ENCODE measurements at regions not wholly inside any gene's neighbourhood (a gene's known extent, or its start where the extent isn't known, plus 50 kb on each side); places are given as distances from the start of the nearest gene placed in this dataset.
"Not testable (repeated sequence)": the region's sequence is repeated elsewhere in the genome, so short reads cannot be mapped to it uniquely, and the experiment has no call there.

DNA sequence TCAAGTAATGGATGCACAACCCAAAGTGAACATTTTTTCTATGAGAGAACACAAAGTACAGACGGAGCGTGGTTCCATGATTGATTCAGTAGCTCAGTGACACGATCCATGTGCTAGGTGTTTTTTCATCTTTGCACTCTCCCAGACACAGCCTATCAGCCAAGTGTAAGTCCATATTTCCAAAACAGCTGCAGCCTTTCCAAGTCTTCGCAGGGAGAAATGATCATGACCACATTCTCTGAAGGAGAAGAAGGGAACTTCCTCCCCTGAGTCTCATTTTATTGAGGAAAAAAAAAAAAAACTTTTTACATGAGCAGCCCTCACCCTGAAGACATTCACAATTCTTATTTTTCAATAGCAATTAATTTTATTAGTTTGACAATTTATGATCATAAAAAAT is 958.3 kb downstream of the LTN1 start:
- DNase-seq, result not testable (repeated sequence)

DNA sequence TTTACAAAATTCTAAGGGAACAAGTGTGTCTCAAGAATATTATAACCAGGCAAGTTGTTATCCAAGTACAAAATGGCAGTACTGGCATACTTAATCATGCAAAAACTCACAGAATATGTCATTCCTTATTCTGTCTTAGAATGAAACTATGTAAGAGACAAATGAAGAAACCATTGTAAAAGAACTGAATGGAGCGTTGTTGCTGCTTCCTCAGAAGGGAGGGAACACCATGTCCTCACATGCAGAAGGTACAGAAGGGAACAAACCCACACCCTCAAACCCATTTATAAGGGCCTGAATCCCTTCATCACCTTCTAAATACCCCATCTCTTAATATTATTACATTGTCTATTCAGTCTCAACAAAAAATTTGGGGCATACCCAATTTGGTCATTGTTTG is 960.0 kb downstream of the LTN1 start:
- not testable (repeated sequence) for DNase-seq

DNA sequence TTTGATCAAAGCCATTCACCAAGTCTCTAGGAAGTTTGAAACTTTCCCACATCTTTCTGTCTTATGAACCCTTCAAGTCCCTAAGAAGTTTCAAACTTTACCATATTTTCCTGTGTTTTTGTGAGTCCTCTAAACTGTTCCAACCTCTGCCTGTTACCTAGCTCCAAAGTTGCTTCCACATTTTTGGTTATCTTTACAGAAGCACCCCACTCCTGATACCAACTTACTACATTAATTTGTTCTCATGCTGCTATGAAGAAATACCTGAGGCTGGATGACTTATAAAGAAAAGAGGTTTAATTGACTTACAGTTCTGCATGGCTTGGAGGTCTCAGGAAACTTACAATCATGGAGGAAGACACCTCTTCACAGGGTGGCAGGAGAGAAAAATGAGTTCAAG is 961.6 kb downstream of the LTN1 start:
- not testable (repeated sequence) for DNase-seq

DNA sequence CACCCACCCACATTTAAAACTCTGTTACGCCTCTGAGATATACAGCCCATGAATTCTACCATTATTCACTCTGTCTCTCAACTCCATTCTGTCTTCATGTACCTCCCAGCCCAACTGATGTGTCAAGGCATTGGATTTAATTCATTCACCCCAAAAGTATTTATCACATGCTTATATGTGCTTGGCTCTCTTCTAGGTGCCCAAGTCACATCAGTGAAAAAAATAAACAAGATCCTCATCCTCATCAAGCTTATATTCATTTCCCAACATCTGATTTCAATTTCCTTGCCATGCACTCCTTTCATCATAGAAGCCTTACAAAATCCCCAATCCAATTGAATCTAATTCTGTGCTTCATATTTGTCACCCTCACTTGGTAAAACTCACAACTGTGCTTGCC is 967.6 kb downstream of the LTN1 start:
- no peak for DNase-seq

DNA sequence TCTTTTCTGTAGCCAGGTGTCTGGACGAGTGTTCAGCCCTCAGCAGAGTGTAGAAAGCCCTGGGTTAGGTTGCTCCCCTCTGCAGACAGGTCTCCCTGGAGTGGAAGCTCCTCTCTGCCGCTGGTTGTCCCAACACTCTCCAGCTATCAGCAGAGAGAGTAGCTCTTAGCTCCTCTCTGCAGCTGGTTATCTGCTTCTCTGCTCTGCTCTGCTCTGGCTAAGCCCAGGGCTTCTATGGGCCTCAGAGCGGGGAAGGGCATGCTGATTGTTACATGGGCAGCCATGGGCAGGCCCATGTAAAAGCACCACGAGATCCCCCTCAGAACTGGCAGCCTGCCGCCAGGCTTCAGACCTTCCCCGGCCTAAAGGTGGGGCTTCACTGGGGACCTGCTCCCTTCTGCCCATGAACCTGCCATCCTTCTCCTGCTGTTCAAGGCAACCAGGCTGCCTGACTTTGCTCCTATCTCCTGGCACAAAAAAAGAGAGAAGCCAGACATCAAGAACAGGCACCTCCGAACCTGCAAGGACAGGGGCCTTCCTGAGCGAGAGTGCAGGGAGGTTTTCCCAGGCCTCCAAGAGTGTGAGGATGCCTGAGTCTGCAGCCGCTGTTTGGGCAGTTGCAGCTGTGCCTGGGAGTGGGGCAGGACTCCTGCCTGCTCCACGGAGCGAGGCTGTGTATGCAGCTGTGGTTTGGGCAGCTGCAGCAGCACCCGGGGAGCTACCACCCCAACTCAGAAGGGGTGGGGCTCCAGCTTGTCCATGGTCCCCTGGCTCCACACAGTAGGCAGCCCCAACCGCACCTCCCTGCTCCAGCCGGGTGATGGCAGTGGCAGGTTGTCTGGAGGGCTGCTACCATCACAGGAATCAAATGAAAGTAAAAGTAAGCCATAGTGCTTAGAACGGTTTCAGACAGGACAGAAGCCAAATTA is 973.7 kb downstream of the LTN1 start:
- DNase-seq, result peak in 1 of 2 experiments; percentile 13

DNA sequence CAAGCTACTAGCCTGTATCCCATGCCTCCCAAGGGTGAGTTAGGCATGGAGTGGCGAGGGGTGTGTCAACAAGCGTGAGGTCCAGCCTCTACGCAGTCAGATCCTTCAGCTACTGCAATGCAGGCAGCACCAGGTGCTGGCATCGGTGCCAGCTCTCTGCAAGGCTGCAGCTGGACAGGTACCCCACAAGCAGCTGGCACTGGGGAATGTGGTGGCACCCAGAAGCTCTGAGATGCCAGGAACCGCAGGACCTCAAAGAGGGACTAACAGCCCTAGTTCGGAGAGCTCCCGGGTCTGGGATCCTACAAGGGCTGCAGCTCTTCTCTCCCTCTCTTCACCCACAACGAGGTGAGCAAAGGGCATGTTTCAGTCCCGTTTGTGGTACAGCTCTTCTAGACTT is 974.5 kb downstream of the LTN1 start:
- DNase-seq, result no peak

DNA sequence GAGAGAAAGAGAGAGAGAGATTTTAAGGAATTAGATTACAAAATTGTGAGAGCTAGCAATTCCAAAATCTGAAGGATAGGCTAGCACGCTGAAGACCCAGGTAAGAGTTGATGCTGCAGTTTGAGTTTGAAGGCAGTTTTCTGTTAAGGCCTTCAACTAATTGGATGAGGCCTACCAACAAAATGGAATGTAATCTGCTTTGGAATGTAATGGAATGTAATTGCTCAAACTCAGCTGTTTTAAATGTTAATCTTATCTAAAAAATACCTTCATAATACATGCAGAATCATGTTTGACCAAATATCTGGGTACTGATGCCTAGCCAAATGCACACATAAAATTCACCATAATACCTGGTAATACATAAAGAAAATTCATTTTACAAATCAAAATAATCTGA is 976.1 kb downstream of the LTN1 start:
- no peak for DNase-seq

DNA sequence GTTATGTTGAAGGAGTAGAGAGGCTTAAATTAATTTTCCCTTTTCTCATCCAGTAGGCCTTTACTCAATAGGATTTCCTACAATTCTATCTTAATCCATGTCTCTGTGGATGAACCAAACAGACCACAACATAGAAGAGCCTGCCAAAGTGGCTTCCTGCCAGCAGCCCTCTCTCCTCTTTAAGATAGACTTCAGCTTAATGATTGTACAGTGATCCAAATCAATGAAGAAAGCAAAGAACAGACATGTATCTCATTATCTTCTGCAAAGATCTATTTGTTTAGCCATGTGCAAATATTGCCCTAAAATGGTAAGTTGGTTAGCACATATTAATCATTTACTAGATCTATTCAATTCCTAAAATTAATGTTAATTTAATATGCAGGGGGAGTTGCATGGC is 979.6 kb downstream of the LTN1 start:
- DNase-seq, result not testable (repeated sequence)

DNA sequence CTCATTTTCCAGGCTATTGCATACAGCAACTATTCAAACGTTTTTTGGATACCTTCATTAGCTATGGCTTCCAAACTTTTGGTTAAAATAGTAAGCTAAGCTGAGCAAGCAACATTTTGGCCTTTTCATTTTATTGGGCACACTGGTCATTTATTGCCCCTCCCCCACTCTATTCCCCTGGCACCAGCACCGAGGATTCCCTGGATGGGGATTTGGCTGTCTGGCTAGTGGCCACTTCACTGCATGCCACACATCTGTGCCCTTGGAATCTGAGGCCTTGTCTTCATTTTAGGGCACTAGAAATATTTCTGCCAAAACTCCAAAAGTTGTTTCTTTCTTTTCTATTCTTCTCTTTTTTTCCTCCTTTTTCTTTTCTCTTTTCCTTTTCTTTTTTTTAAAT is 980.7 kb downstream of the LTN1 start:
- not testable (repeated sequence) for DNase-seq

DNA sequence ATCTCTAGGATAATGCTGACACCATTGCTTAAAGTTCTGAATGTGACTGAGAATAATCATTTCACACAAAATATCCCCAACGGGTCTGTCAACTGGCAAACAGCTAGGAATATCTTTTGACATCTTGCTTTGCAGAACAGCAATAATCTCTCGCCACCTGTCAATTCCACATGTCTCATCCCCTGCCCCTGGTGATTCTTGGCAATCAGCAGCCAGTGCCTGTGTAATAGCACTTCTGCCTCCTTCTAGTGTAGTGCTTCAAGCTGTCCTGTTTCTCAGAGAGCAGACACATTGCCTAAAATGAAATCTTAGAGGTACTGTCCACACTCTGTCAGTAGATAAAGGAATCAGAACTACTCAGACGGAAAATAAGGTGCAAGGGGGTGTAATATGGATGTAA is 984.4 kb downstream of the LTN1 start:
- DNase-seq, result peak; percentile 86 to 97

DNA sequence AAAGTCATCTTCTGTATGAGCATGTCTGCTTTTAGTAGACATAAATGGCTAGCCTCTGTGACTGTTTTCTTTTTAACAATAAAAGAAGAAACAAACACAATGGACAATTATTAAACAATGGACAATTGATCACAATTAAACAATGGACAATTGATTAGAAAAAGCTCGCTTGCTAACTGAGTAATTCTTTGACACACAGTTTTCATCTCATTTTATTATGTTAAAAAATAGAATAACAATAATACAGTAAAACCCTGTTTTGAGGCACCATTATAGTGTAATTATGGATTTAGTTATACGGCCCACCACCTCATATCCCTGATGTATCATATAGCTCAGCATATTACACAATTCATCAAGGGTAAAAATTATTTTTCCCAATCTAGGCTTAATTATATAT is 989.0 kb downstream of the LTN1 start:
- not testable (repeated sequence) for DNase-seq

DNA sequence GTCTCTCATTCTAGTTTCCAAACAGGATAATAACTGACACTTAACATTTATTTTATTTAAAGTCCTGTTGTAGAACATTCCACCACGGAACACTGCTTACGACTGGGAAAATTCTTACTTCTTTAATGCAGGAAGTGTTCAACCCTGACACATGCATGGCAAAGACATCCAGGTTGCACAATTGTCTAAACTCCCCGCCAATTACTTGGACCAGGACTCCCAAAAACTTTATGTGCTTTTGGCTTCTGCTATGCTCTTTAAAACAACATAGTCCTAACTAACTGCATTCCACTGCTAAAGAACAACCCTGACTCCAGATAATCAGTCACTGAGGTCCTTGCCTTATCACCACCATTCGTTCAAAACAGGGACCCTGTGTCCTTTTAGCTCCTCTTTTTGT is 995.8 kb downstream of the LTN1 start:
- DNase-seq, result not testable (repeated sequence)

DNA sequence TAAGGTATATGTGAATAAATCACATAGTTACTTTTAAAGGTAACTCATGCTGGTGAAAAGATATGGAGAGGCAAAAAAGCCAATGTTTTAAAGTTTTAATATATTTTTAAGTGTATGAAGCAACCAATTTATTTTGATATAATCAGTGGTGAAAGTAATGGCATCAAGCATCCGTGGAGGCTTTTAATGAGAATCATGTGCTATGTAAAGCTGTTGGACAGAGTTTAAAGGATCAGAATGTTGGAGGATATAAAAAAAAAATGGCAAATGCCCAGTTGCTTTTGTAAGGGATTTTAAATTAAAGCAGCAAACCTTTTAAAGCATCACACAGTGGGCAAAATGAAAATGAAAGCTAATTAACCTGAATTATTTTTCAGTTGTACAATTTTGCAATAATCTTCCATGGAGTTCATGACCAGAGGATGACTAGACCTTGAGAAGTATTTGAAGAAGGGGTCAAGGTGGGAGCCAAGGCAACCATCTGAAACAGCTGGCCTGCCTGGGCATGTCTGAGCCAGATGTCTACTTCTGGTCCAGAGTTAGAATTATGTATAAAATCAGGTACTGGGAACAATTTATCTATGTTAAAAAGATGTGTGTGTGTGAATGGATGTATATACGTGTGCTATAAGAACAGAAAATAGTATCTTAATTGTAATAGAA is 1007.9 kb downstream of the LTN1 start:
- not testable (repeated sequence) for DNase-seq

DNA sequence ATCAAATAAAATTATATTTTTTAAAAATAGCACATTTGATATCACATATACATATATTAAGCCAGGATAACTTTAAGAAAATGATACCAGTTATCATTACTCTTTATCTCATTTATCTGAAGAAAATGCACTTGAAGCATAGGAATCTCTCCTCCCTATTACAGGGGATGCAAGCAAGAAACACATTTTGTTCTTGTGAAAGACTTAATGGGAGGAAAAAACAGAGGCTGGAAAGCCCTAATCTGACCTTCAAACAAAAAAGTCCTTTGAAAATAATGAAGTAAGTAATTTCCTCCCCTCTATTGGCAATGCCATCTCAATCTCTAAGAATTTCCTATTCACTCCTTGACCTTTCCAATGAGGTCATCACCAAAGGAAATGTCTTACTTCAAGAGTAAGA is 1012.6 kb upstream of the ADAMTS5 start:
- not testable (repeated sequence) for DNase-seq

DNA sequence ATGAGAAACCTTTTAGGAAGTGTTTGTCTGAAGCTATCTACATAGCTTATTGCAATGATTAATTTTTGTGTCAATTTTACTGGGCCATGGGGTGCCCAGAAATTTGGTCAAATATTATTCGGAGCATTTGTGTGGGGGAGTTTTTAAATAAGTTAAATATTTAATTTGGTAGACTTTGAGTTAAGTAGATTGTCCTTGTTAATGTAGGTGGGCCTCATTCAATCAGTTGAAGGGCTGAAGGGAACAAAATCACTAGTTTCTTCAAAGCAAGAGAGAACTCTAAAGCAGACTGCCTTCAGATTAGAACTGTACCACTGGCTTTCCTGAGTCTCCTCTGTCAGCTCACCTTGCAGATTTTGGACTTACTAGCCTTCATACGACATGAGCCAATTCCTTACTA is 1008.6 kb upstream of the ADAMTS5 start:
- DNase-seq, result no peak

DNA sequence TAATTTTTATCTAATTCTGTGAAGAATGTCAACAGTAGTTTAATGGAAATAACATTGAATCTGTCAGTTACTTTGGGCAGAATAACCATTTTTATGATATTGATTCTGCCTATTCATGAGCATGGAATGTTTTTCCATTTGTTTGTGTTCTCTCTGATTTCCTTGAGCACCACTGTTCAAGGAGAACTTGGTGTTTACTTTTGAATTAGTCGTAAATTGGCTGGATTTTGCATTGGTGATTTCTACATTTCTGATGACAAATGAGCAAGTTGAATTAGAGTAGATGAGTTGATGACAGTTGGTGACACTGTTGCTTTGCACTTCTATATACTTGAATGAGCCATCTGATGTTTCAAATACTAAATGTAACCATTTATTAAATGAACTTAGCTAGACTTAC is 1007.3 kb upstream of the ADAMTS5 start:
- not testable (repeated sequence) for DNase-seq

DNA sequence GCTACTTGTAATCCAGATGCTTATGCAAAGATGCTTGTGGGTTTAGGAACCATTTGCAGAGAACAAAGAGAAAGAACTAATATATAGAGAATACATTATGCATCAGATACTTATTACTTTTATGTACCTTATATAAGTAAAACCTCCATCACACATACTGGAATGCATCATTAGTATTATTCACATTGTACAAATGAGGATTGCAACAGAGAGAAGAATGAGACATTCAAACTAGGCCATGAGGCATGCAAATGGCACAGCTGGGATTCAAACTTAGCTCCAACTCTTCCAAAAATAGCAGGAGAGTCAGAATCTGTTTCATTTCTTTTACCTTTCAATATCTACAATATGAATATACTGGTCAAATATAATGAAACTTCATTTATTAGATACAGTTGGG is 1001.4 kb upstream of the ADAMTS5 start:
- not testable (repeated sequence) for DNase-seq

DNA sequence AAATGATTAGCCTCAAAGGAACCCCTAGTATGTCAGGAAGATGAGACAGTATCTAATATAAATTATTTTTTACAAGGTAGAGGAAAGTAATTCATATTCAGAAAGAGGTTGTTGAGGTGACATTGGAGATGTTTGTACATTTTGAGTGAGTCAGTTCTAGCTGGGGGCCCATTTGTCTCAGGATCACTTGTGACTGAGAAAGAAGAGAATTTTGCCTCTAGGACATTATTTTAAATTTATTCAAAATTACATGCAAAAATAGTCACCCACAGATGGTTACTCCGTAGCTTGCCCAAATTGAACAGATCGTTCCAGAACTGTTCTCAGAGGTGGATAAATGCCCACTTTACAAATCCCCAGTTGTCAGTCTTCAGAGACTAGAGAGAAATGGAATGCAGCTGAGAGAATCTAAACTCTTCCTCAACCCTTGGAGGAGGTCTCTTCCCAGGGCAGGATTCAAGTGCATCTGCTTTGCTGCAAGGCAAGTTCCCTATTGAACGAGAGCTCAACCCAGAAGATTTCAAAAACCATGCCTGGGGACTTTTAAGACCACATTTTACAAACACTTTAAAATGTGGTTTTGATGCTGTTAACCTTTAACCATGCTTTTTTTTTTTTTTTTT is 987.8 kb upstream of the ADAMTS5 start:
- no peak for DNase-seq

DNA sequence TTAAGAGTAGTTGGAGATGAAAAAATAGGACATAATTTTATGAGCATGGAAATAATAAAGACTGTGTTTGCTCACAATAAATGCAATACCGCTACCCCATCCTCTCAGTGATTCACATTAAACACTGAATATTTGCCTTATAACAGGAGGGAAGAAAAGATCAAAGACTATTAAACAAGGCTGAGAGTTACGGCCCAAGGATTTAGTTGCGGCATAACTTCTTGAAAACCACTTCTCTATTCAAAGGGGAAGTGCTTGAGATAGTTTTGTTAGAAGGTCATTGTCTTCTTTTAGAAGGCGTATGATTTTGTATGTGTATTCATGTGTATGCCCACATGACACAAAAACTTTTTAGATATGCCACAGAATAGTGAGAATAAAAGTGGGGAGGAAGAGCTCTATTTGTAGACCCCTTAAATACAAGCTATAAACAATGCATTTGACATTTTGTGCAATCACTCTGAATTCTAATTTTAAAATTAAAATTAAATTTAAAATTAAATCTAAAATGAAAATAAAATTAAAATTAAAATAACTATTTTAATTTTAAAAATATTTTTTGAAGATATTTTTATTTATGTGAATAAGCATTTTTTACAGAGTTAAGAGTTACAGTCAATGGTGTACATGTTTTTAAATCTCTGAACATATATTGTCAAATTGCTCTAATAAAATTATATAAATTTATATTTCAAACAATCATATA is 986.6 kb upstream of the ADAMTS5 start:
- DNase-seq, result no peak

DNA sequence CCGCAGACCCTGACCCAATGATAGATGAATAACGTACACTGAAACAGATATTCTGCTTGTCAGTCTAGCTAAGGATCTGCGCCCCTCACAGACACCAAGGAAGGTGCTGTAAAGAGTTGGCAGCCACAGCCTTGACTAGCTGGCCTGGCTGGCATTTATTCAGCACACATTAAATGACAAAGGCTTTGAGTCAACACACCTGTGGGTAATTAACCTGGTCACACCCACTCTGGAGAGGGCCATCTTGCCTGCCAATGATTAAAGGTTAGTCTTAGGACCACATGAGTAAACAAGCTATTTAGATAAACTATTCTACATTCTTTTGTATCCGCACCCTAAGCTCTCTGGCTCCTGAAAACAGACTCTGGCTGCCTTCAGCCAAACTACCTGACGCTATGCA is 982.2 kb upstream of the ADAMTS5 start:
- not testable (repeated sequence) for DNase-seq

DNA sequence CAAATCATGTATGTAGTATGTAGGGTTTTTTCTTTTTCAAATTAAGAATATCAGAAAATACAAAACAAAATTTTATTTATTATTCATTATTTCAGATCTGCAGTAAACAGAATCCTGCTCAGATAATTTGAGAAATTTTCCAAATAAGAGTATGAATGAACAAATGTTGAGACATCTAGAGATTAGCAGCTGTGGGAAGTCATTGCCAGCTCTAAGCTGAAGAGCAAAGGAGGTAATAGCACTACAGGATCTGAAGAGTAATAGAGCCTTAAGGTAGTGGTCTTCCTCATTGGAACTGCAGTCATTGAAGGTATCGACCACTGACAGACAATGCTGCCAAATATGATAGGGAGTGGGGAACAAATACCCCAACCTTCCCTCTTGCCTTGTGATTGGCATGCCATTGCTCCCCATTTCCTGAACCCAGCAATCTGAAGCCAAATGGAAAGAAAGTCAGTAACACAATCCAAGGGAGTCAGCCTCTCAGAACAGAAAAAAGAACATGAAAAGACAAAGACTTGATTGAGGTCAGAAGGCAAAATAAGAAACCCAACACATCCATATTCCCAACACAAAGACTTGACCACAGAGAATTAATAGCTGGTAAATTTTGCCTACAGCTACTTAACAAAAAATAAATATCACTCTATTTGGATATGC is 963.4 kb upstream of the ADAMTS5 start:
- DNase-seq, result not testable (repeated sequence)

DNA sequence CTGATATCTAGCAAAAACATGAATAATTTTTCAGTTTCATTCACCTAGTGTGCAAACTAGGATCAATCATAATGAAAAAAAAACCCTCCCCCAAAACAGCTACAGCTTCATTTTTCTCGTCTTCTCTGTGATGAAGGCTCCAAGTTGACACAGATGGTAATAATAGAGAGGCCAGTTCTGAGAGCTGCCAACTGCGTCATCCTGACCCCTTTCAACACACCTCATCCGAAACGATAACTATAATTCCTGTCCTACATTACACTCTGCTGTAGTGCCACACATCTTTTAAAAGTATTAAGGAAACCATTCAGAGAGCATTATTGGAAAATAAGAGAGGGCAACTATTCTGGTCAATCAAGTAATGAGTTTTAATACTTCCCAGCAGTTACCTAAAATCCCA is 962.3 kb upstream of the ADAMTS5 start:
- DNase-seq, result not testable (repeated sequence)

Measured in NCI-H524 (cell line).